GM21390 (cell line): ENCODE measurements at regions not wholly inside any gene's neighbourhood (a gene's known extent, or its start where the extent isn't known, plus 50 kb on each side); places are given as distances from the start of the nearest gene placed in this dataset.
"Not testable (repeated sequence)": the region's sequence is repeated elsewhere in the genome, so short reads cannot be mapped to it uniquely, and the experiment has no call there.

Experiments
- ATAC-seq: cut with Tn5 transposase; IDR thresholded peaks from one replicate; pipeline ENCODE4 v1.9.1; 2021; ENCODE audit not compliant: unreplicated experiment

- no peak for ATAC-seq
These were observed 71.1 kb downstream of the TRAM1L1 start for GRCh38 chr4:117014236-117014635.

- ATAC-seq, result no peak
These were observed 74.7 kb downstream of the TRAM1L1 start for GRCh38 chr4:117010671-117011070.

GRCh38 chr4:117001077-117001476 is 84.3 kb downstream of the TRAM1L1 start:
- peak; percentile 83 for ATAC-seq

DNA sequence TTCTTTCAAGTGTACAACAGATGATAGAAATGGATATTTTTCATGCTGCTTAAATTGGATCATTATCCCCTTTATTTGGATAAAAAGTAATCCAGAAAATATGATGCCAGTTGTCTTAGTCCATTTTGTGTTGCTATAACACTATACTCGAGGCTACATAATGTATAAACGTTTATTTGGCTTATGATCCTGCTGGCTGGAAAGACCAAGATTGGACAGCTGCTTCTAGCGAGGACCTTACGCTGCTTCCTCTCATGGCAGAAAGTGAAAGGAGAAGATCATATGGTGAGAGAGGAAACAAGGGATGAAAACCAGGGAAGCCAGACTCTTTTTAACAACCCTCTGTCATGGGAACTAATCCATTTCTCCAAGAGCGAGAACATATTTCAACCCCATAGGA is 102.7 kb downstream of the TRAM1L1 start:
- no peak for ATAC-seq

DNA sequence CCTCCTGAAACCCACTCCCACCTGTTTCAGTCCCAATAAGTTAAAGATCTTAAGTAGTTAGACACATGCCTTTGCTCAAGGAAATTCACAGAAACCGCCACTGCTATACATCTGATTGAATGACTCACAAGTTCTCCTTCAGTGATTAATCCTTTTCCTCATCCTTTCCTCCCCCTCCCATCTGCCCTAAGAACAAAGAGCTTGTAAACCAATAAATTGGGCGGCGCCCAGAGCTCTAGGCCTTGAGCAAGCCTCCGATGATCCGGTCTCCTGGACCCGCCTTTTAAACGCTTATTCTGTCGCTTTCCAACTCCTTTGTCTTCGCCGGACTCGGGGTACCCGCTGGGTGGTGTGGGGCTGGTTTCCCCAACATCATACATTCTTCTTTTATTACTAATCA is 104.9 kb downstream of the TRAM1L1 start:
- not testable (repeated sequence) for ATAC-seq

DNA sequence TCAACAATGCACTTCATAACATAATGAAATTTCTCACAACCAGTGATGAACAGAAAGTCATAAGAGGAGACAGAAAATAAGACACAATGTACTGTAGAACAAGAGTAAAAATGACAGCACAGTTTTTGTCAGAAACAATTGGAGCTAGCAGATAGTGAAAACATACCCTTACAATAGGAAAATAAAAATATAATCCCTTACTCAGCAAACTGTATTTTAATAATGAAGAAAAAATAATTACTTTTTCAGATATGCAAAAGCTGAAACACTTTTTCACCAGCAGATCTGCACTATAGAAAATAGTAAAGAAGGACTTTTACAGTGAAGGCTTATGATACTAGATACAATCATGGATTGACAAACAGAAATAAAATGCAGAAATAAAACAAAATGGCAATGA is 126.3 kb downstream of the TRAM1L1 start:
- ATAC-seq, result no peak

DNA sequence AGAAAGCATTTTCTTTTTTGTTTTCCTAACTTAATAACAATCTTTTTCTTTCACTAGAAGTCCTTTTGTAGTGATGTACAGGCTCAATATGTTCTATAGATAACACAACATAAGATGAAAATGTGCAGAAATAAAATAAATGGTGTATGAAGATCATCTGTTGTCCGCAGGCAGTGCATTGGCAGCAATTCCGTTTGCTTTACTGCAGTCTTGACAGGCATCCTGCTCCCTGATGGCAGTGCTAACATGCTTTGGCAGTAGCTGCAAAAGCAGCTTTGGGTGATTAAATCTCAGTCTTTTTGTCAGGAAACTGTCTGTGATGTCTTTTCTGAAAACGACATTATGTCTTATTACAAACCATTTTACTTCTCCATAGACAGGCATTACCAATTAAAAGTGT is 131.4 kb downstream of the TRAM1L1 start:
- ATAC-seq, result no peak

DNA sequence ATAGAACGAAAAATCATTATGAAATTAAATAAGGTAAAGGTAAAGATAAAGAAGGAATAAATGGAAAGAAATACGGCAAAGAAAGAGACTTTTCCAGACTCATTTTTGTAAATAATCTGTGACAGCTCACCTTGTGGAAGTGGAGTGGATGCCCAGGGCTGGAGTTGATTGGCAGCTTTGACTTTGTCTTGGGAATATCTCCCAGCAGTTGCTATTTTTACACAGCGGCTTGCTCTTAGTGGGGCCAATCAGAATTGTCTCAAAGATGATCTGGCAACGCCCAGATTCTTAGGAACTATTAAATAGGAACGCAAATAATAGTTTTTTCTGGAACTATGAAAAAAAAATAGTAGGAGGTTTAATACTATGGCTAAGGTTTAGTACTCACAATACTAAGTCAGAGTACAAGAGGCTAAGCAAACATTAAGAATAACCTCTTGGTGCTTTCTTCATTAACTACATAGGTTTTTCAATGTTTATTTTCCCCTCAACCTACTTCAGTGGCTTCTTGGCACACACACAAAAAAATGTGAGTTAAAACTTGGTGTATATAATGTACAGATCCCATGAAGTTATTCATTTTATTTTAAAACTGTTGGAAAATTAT is 132.7 kb downstream of the TRAM1L1 start:
- ATAC-seq, result no peak

DNA sequence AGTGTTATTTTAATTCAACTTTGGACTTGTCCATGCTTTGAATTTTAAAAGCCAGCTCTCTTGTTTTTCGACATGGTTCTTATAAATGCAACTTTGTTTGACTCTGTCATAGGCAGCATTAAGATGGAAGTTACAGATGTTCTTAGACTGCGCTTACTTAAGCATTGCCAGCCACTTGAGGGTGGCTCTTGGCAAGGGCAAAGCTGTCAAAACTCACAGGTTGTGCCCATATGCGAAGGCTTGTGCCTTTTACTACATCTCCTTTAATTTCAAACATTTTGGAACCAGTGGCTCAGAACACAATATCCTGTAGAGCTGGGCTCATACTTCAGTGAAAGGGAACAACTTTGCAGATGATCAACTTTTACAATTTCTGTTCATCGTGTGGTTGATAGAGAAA is 135.5 kb downstream of the TRAM1L1 start:
- no peak for ATAC-seq

DNA sequence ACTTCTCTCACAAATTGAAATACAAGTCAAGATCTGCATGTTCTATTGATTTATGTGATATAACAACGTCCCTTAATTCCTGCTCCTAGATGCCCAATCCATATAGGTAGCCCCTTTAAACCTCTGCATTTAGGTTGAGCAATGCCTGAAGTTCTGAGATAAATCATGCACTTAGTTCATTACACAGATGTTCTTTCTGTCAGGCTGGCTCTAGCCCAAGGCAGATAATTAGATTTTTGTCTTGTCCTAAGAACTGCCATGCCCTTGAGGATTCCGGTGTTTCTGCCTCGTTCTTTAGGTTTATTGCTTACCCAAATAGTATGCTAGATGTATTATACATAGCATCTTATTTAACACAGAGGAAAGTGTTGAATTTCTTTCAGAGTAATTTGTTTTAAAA is 143.1 kb downstream of the TRAM1L1 start:
- ATAC-seq, result no peak

- ATAC-seq, result no peak
These were observed 155.0 kb downstream of the TRAM1L1 start for GRCh38 chr4:116930329-116930728.

- ATAC-seq, result no peak
These were observed 158.6 kb downstream of the TRAM1L1 start for GRCh38 chr4:116926631-116927295.

DNA sequence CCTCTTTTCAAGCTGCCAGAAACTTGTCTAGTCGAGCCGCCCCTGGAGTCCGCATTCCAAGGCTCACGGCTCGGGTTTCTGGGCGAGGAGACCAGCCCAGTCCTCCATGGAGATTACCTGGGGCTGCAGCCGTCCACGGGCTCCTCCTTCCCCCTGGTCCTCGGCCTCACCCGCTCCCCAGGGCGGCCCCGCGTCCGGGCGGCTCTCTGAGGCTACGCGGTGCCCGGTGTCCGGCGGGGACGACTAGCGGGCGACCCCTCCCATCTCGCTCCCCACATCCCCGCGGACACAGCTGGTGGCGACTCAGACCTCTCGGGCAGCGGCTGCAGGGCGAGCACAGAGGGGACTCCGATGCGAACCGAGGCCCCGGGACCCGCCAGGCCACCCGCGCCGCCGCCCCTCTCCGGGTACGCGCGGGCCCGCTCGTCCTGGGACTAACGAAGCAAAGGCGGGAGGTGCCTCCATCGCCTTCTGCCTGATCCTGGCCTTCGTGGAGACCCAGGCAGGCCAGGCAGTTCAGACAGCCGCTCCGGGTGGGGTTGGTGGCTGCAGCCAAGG is 159.4 kb downstream of the TRAM1L1 start:
- ATAC-seq, result no peak

DNA sequence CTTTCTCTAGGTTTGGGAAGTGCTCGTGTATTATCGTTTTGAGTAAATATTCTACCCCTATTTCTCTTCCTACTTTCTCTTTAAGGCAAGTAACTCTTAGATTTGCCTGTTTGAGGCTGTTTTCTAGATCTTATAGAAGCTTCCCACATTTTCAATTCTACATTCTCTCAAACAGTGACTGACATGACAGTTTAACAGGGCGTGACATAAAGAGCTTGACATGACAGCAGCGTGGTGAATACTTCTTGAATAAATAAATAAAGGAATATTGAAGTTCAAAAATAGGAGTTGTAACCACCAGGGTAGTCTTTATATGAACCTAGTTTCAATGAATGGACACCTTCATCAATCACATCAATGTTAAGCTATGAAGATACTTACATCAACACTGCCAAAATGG is 162.0 kb downstream of the TRAM1L1 start:
- ATAC-seq, result no peak

DNA sequence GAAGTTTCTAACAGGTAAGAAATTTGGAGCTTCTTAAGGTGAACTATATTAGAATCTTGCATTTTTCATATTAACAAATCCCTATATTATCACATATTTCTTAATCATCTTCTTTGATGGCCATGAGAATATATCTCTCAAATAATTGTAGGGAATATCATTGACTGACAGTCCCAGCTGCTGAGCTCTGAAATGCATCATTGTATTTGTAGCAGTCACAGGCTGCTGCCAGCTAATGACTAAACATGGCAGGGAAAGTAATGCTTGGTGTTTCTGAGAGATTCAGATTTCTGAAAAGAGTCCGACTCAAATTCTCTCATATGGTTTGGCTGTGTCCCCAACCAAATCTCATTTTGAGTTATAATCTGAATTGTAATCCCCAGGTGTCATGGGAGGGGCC is 171.9 kb downstream of the TRAM1L1 start:
- ATAC-seq, result no peak

DNA sequence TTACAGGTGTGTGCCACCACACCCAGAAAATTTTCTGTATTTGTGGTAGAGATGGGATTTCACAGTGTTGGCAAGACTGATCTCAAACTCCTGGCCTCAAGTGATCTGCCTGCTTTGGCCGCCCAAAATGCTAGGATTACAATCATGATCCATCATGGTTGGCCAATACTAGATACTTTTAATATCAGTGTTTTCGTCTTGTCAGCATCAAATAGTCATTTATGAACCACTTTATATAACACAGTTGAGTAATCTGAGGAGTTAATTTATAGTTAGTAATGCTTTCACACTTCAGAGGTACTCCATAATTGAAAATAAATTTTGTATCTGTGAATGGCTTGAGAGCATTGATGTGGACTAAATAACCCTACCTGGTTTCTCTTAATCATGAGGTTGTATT is 178.6 kb downstream of the TRAM1L1 start:
- no peak for ATAC-seq

DNA sequence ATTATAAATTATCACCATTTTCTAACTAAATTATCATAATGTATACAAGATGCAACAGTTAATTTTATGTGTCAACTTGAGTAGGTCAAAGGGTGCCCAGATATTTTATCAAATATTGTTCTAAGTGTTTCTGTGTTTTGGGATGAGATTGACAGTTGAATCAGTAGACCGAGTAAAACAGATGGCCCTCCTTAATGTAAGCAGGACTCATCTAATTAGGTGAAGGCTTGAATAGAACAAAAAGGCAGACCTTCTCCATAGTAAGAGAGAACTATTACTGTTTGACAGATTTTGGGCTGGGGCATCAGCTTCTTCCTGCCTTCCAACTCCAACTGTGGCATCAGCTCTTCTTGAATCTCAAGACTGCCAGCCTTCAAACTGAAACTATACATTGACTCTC is 185.8 kb downstream of the TRAM1L1 start:
- no peak for ATAC-seq

- no peak for ATAC-seq
These were observed 199.8 kb downstream of the TRAM1L1 start for GRCh38 chr4:116885579-116885978.

DNA sequence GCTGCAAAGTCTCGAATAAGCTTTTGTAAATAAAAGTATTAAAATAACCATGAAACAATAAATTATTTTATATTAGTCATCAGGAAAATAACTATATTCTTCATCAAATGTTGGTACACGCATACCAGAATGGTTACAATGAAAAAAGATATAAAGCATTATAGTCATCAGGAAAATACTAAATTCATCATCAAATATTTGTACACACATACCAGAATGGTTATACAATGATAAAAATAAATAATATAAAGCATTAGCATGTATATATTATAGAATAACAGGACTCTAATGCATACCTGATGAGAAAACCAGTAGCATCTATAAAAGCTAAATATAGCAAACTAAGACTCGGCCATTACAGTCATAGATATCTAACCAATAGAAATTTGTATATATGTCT is 202.9 kb downstream of the TRAM1L1 start:
- ATAC-seq, result no peak

DNA sequence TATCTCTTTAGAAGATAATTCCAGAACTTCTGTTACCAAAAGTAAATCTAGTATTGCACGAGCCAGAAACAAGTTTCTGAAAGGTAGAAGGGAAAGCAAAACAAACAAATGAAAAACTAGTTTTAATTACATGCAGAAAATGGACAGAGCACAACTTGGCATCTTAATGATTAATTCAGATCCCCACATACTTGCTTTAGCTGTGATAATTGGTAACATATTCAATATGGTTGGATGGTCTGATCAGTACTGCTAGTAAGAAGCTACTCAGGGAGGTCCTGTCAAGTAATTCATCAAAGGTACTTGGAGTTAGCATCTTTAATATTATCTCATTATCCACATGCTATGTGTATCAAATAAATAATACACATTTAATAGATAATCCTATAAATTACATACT is 204.3 kb downstream of the TRAM1L1 start:
- ATAC-seq, result no peak

GRCh38 chr4:116880625-116881024 is 204.8 kb downstream of the TRAM1L1 start:
- ATAC-seq, result no peak

DNA sequence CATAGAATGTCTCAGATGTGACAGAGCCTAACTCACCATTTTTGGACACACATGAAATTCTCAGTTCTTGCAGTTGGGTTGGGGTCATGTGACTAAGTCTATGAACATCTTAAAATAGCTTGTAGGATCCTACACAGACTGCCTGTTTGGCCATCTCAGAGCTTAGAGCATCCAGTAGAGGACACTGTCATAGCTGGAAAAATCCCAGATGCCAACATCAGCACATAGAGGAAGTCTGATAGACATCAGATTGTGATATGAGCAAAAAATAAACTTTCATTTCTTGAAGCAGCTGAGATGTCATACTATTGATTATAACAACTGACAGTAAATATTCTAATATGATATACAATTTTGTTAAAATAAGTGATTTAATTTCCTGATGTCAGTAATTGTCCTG is 207.1 kb downstream of the TRAM1L1 start:
- ATAC-seq, result no peak

DNA sequence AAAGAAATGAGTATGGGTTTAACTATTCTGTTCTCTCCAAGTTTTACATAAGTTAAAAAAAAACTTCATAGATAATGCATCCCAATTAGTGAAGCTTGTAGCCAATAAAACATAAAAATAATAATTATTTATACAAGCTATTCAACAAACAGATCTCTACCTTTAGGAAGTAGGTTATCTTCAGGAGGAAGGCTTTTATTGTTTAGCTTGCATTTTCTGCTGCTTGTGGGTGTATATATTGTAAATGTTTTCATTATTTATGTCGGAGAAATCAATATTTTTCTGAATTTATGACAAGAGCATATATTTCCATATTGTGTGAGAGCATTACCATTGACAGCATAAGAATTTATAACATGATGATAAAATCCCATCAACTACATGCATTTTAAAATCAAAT is 208.3 kb downstream of the TRAM1L1 start:
- no peak for ATAC-seq
